ENCODE measurements at regions not wholly inside any gene's neighbourhood (a gene's known extent, or its start where the extent isn't known, plus 50 kb on each side); places are given as distances from the start of the nearest gene placed in this dataset.

GRCh38 chr7:24502135-24502488 lies 71.1 kb upstream of the PALS2 start:
- no peak for TF ChIP-seq CTCF (IDR thresholded peaks at IDR 0.05)
- no peak for TF ChIP-seq POLR2A (IDR thresholded peaks at IDR 0.05)
- no peak for TF ChIP-seq EP300 (IDR thresholded peaks at IDR 0.05)

Measured in ovary (tissue), 3 donors.